Spleen (tissue), 7 donors: ENCODE measurements at regions not wholly inside any gene's neighbourhood (a gene's known extent, or its start where the extent isn't known, plus 50 kb on each side); places are given as distances from the start of the nearest gene placed in this dataset.

Experiments used
- CTCF ChIP-seq, 11 experiments: fragments of 200-600 bp in 7 of 11; fragments of 450-650 bp in 4 of 11; sonication (generic) in 4 of 11; IDR thresholded peaks in 8 of 11; conservative IDR thresholded peaks in 3 of 11; 1 replicate in 7 of 11; 2 replicates in 4 of 11; pipeline versions ENCODE4 v1.4.0 to v1.8.0; 2016 to 2021; ENCODE audit warnings: antibody characterized with exemption in 11 of 11, inconsistent platforms in 4 of 11, mild to moderate bottlenecking in 1 of 11
- POLR2A ChIP-seq, 3 donors: fragments of 450-650 bp; IDR thresholded peaks; one replicate each; pipeline ENCODE4 v1.5.1; 2017; ENCODE audit warnings: antibody characterized with exemption in 3 of 3, mild to moderate bottlenecking in 1 of 3
- POLR2AphosphoS5 ChIP-seq, 3 donors: sonication (generic); formaldehyde crosslinking; IDR thresholded peaks; one replicate each; pipeline ENCODE4 v1.5.1; 2017; ENCODE audit warnings: antibody characterized with exemption in 3 of 3
- donor health status: DM: no; HTN: no; CAD: no; lungs with moderate emphysema.
- donor health status: DM: no; HTN: no; CAD: no.
- donor health status: DM: no; HTN: no; CAD: no.

GRCh38 chr4:3656416-3657356 is 109.5 kb upstream of the ADRA2C start:
- TF ChIP-seq CTCF (IDR thresholded peaks at IDR 0.05 in 8 of 11, conservative IDR thresholded peaks at IDR 0.05 in 3 of 11) (no peak), POLR2A (IDR thresholded peaks at IDR 0.05) (no peak), POLR2AphosphoS5 (IDR thresholded peaks at IDR 0.05) (no peak)
